Neural progenitor cell (in vitro differentiated cells): ENCODE measurements at regions not wholly inside any gene's neighbourhood (a gene's known extent, or its start where the extent isn't known, plus 50 kb on each side); places are given as distances from the start of the nearest gene placed in this dataset.
"Not testable (repeated sequence)": the region's sequence is repeated elsewhere in the genome, so short reads cannot be mapped to it uniquely, and the experiment has no call there.

ENCODE experiments used
- EZH2 ChIP-seq: fragments of 200-600 bp; sonication (generic); IDR thresholded peaks from 2 replicates; pipeline ENCODE4 v1.6.1; 2017; ENCODE audit warnings: antibody characterized with exemption, mild to moderate bottlenecking, moderate library complexity
- EZH2phosphoT487 ChIP-seq: fragments of 200-600 bp; sonication (generic); IDR thresholded peaks from 2 replicates; pipeline ENCODE4 v1.6.1; 2017; ENCODE audit warnings: antibody characterized with exemption
- TF ChIP-seq, protein P1 (sequence below): fragments of 200-600 bp; sonication (generic); IDR thresholded peaks from 2 replicates; pipeline ENCODE4 v1.5.1; 2017; ENCODE audit warnings: antibody characterized with exemption, mild to moderate bottlenecking

DNA sequence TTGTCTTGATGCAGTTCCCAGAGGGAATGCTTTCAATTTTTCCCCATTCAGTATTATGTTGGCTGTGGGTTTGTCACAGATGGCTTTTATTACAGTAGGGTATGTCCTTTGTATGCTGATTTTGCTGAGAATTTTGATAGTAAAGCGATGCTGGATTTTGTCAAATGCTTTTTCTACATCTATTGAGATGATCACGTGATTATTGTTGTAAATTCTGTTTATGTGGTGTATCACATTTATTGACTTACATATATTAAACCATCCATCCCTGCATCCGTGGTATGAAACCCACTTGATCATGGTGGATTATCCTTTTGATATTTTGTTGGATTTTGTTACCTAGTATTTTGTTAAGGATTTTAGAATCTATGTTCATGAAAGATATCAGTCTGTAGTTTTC is 959.8 kb upstream of the ROBO1 start:
- TF ChIP-seq, protein P1, sequence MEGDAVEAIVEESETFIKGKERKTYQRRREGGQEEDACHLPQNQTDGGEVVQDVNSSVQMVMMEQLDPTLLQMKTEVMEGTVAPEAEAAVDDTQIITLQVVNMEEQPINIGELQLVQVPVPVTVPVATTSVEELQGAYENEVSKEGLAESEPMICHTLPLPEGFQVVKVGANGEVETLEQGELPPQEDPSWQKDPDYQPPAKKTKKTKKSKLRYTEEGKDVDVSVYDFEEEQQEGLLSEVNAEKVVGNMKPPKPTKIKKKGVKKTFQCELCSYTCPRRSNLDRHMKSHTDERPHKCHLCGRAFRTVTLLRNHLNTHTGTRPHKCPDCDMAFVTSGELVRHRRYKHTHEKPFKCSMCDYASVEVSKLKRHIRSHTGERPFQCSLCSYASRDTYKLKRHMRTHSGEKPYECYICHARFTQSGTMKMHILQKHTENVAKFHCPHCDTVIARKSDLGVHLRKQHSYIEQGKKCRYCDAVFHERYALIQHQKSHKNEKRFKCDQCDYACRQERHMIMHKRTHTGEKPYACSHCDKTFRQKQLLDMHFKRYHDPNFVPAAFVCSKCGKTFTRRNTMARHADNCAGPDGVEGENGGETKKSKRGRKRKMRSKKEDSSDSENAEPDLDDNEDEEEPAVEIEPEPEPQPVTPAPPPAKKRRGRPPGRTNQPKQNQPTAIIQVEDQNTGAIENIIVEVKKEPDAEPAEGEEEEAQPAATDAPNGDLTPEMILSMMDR, result not testable (repeated sequence)
- not testable (repeated sequence) for TF ChIP-seq EZH2, EZH2phosphoT487
